ENCODE measurements at regions not wholly inside any gene's neighbourhood (a gene's known extent, or its start where the extent isn't known, plus 50 kb on each side); places are given as distances from the start of the nearest gene placed in this dataset.

- DNase-seq (ENCODE audit: extremely low read depth, low read depth, low spot score) = no peak
Observed at GRCh38 chr6:167766986-167767714, 59.6 kb upstream of the AFDN start.

DNA sequence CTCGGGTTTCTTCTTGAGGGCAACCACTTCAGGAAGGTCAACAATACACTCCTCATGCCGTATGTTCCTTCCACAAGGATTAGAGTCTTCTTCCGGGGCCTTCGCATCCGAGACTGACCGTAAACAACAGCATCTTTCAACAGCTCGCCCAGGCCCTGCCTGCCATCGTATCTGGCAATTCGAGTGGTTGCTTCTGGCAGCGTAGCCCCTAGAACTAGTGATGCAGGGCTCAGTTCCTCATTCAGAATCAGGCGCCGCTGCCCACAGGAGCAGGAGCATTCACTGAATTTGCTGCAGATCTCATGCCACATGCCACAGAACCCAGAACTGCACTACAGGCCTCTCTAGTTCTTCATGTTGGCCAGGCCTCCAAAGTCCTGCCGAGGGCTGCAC is 59.0 kb upstream of the AFDN start:
- DNase-seq (ENCODE audit: extremely low read depth, low read depth, low spot score) = no peak

DNA sequence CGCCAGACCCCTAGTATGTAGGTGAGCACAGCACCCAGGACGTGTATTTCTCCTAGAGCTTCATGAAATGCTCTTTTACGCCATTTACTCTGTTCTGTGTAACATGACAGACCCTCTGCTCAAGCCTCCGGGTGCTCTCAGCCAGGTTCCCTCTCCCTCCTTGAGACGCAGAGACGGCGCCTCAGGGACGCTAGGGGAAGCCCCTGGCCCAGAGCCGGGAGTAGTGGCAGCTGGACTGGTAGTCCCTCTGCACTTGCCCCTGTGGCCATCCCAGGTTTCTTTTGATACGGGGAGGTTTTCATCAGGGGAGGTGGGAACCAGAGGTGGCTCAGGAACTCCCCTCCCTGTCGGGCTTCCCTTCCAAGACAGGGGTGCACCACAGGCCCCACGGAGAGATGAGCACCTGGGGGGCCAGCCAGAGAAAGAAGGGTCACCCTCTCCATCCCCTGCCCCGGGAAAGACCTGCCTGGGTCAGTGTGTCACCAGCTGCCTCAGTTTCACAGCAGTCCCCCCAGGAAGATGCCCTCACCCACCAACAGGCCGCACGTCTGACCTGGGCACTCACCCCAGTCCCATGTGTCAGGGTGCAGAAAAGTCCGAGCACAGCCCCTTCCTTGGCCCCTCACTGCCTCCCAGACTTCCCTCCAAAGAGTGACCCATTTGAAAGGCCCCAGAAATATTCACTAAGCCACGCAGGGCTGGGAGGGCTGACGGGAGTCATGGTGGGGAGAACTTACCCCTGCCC is 58.1 kb upstream of the AFDN start:
- no peak for DNase-seq (ENCODE audit: extremely low read depth, low read depth, low spot score)

DNA sequence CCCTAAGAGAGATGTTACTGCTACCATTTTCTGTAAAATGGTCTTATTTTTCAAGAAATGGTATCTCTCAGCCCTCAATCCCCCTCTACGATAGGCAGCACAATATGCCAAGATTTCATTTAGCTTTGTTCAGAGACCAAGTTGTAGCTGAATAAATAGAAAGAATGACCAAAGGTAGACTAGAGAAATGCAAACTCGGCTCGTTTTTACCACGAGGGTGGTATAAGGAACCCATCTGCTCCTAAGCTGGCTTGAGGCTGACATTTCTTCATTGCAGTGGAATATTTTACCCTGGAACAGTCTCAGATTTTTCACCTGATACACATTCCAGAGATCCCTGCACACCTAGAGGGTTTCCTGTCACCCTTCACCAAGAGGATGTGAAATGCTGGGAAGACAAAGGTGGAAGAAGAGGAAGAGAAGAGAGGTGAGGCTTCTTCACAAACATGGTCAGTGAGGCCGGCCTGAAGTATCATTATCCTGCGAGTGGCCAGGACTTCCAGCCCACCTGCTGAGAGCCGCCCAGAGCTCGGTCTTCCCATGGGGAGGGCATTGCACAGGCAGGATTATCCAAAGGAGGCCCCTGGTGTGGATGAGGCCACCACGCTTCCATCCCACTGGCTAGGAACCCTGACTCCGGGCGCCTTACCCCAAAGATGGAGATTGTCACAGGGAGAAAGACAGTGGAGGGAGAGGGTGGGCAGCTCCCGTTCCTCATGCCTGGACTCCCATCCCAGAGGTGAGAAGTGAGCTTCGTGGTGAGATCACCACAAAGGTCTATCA is 57.1 kb upstream of the AFDN start:
- no peak for DNase-seq (ENCODE audit: extremely low read depth, low read depth, low spot score)

GRCh38 chr6:167770291-167770955 is 56.3 kb upstream of the AFDN start:
- DNase-seq (ENCODE audit: extremely low read depth, low read depth, low spot score) = no peak

DNA sequence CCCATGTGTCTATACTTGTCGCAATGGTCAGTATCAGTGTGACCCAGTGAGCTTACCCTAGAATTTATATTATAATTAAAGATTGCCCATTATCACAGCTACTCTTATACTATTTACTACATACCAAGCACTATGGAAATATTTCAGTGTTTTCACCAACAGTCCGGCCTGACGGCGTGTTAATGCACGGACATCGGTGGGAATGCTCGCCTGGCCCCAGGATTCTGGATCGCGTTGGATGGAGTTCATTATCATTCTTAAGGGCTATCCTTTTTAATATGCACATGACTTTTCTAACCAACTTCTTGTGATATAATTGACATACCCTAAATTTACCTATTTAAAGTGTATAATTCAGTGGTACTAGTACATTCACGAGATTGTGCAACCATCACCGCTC is 51.8 kb upstream of the AFDN start:
- DNase-seq (ENCODE audit: extremely low read depth, low read depth, low spot score) = no peak

DNA sequence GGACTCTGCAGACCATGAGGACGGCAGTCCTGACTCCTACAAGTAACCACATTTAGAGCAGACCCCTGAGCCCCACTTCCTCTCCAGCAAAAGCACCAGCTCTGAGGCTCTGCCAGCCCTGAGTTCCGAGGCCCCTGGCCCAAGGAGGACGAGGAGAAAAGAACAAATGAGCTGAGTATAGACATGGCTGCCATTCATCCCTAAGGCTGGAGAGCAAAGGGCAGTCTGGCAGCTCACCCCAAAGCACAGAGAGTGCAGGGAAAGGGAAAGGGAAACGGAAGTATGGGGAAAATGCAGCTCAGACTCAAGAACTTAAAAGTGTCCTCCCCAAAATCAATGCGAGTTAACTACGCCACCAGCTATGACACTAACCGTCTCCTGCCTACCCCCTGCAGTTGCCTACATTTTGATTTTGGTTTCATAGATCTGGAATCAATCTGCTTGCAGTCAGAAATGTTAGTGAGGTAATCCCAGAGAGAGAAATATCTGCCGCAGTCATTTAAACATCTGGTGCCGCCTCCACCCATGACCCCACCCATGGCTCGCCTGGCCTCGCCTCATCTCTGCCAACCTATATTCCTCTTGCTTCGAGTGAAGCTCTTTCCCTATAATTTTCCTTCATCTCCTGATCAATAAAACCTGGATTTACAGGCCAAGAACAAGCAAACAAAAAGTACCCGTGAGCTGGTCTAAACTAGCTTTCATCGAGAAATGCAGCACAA is 49.6 kb upstream of the AFDN start:
- DNase-seq (ENCODE audit: extremely low read depth, low read depth, low spot score) = no peak

Measured in glomerular endothelial cell (primary cell).